ENCODE measurements at regions not wholly inside any gene's neighbourhood (a gene's known extent, or its start where the extent isn't known, plus 50 kb on each side); places are given as distances from the start of the nearest gene placed in this dataset.
"Not testable (repeated sequence)": the region's sequence is repeated elsewhere in the genome, so short reads cannot be mapped to it uniquely, and the experiment has no call there.

DNA sequence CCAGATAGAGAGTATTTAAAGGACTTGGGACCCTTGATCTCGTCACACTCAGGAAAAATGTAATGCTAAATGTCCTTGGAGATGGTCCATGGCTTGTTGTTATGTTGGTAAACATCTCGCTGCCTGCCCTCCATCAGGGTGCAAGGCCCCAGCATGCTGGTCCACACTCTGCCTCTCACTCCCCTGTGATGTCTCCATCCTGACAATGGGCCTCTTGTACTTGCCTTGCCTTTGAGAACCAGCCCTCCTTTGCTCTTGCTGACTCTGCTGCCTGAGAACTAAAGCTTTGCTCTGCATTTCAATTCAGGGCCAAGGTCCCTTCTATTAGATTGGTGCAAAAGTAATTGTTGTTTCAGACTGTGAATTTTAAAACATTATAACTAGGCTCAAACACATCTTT, 131.0 kb upstream of the LMNTD1 start:
- no peak for DNase-seq (ENCODE audit: low read depth)

DNA sequence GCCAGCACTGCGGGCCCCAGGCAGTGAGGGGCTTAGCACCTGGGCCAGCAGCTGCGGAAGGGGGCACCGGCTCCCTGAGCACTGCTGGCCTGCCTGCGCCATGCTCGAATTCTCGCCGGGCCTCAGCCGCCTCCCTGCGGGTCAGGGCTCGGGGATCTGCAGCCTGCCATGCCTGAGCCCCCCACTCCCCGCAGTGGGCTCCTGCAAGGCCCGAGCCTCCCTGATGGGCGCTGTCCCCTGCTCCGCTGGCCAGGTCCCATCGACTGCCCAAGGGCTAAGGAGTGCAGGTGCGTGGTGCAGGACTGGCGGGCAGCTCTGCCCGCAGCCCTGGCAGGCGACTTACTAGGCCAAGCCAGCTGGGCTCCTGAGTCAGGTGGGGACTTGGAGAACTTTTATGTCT, 133.3 kb upstream of the LMNTD1 start:
- DNase-seq (ENCODE audit: low read depth) = no peak

DNA sequence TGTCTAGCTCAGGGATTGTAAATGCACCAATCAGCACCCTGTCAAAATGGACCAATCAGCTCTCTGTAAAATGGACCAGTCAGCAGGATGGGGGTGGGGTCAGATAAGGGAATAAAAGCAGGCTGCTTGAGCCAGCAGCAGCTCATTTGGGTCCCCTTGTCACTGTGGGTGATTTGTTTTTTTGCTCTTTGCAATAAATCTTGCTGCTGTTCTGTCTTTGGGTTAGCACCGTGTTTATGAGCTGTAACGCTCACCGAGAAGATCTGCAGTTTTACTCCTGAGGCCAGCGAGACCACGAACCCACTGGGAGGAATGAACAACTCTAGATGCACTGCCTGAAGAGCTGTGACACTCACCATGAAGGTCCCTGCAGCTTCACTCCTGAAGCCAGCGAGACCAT, 134.1 kb upstream of the LMNTD1 start:
- DNase-seq (ENCODE audit: low read depth) = no peak

DNA sequence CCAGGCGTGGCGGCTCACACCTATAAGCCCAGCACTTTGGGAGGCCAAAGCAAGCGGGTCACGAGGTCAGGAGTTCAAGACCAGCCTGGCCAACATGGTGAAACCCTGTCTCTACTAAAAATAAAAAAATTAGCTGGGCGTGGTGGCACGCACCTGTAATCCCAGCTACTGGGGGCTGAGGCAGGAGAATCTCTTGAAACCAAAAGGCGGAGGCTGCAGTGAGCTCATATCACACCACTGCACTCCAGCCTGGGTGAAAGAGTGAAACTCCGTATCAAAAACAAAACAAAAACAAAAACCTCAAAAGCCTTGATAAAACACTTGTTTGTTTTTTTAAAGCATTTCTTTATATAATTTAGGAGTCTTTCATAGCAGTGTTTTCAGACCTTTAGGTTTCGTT, 135.8 kb upstream of the LMNTD1 start:
- not testable (repeated sequence) for DNase-seq (ENCODE audit: low read depth)

DNA sequence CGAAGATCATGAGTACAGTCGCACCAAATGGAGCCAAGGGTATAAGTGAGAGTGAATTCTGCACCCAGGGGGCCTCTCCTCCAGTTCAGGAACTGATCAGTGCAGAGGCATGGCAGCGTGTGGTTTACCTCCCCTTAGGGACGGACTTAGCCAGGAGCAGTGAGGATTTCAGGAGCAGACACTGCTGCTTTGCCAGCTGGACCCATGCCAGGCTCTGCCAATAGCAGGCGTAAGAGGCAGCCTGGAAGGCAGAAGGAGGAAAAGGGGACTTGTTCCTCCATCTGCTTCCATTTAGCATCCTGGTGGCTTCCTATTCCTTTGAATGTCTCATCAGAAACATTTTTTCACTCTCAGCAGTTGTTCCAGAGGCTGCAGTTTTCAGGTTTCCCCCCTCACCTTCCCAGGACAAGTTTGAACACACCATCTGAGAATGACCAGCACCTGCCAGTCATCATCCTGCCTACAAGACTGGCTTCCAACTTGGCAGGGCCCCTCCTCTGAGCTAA, 137.0 kb upstream of the LMNTD1 start:
- no peak for DNase-seq (ENCODE audit: low read depth)

DNA sequence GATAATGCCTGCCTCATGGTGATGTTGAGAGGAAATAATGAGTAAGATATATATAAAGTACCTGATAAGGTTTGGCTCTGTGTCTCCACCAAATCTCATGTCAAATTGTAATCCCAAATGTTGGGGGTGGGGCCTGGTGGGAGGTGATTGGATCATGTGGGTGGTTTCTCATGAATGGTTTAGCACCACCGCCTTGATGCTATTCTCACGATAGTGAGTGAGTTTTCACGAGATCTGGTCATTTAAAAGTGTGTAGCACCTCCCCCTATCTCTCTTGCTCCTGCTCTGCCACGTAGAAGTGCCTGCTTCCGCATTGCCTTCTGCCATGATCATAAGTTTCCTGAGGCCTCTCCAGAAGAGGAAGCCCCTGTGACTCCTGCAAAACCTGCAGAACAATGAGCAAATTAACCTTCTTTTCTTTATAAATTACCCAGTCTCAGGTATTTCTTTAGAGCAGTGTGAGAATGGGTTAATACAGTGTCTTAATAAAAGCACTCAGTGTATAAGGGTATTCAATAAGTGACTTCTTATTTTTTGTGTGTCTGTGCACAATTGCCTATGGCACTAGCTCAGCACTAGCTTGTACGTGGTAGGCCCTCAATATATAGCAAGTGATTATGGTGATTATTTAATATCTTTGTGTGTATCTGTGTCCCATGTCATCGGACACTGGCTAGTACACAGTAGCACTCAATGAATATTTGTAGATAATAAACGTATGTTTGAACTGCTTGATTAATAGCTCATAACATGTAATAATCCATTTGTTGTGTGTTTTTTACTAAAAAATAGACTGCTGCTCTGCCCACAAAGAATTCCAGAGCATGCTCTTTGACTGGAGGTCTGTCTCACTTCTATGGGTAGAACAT, 138.1 kb upstream of the LMNTD1 start:
- DNase-seq (ENCODE audit: low read depth) = no peak

DNA sequence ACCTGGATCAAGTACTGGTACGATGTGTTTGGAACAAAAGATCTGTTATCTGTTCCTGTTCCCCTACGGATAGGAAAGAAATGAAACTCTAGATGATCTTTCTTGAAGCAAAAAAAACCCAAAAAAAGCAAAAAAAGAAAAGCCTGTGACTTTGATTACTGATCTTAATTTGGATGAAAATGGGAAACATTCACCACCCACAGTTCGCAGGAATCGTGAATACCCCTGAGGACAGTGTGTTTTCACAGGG, 138.7 kb upstream of the LMNTD1 start:
- DNase-seq (ENCODE audit: low read depth) = no peak

DNA sequence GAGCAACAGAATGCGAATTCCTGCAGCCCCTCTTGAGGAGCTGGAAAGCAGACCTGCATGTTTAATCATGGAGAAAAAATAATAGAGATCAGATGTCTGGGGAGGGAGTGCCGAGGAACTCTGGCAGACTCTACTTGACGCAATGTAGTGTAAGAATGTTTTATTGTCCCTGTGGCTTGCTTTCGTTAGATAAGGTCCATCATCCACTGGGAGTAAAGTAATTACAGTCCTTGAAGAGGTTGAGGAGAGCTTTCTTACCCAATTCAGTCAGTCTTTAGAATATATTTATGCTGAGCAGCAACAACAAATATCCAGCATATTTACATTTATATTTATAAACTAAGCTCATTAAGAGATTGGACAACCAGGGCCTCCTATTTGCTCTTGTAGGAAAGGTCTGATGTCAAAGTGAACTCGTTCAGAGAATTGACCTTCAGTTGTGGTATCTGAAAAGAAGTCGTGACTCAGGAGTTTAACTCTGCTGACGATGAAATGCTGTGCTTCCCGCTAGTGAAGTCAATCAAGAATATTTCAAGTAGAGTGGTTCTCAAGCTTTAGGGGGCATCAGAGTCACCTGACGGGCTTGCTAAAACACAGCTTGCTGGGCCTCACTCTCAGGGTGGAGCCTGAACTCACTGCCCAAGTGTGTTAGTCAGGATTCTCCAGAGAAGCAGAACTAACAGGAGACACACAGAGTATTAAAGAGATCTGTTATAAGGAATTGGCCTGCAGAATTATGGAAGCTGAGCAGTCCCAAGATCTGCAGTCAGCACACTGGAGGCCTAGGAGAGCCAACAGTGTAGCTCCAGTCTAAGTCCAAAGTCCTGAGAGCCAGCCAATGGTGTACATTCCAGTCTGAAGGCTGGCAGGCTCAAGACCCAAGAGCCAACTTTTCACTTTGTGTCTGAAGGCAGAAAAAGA, 139.3 kb upstream of the LMNTD1 start:
- DNase-seq (ENCODE audit: low read depth) = peak; percentile 47

DNA sequence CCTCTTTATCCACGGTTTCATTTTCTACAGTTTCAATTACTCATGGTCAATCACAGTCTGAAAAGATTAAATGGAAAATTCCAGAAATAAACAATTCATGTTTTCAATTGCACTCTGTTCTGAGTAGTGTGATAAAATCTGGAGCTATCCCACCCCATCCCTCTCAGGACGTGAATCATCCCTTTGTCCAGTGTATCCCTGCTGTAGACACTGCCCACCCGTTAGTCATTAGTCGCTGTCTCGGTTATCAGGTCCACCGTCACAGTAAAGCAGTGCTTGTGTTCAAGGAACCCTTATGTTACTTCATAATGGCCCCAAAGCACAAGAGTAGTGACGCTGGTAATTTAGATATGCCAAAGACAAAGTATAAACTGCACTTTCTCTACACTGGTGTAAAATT, 141.0 kb upstream of the LMNTD1 start:
- peak; percentile 53 for DNase-seq (ENCODE audit: low read depth)

DNA sequence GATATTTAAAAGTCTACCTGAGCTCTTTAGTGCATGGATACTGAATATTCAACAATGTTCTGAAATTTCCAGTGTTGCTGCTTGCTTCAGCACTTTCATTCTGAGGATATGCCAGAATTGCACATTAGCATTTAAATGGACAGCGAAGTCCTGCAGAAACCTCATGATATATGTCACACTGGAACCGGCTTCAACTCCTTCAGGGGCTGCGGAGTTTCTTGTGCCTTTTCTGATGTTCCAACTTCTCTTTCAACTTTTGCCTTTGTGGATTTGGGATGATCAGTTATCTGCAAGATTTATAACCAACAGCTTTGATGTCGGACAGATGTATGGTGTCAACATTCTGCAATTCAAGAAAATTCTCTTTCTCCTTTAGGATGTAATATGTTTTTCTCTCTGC, 142.5 kb upstream of the LMNTD1 start:
- DNase-seq (ENCODE audit: low read depth) = no peak

DNA sequence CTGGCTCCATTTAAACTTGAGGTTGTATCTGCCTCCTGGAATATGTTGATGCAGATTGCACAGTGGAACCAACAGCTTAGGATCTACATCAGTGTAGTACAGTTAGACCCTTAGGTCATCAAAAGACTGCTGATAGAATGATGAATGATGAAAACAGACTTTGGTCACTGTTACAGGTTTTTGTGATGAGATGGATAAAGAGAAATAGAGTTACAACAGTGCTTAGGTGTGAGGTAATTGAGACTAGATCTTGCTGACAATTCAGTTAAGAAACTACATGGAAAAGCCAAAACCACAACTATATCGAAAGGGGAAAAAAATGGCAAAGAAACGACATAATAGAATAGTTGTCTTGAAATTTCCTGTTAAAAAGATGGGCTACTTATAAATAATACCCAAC, 145.7 kb upstream of the LMNTD1 start:
- no peak for DNase-seq (ENCODE audit: low read depth)

DNA sequence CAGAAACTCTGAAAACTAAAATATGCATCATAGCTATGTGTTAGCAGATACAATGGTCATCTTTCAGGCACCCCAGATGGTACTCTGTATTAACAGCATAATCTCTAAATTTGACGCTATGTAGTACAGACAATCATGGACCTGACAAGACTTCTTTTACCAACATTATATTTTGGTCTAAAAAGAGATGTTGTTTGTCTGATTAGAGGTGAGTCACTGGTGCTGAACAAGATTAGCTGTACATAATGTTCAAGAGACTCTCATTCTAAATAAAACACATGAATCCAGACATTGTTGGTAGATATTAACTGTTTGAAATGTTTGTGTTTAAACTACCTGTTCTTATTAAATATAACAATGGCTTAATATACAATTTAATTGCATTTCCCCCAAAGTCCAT, 146.4 kb upstream of the LMNTD1 start:
- DNase-seq (ENCODE audit: low read depth) = no peak

DNA sequence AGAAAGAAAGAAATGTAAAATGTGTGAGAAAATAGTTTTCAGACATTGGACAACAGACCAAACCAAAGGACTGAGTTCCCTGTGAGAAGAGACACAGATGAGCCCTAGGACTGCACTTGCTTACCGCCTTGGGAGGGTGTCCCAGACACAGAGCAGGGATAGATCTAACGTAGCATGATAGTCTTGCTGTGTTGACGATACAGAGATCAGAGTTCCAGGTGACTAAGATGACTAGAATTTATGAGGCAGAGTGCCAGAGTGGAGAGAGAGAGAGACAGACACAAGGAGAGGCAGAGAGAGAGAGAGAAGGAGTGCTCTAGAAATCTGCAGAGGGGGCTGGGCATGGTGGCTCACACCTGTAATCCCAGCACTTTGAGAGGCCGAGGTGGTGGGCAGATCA, 148.2 kb upstream of the LMNTD1 start:
- DNase-seq (ENCODE audit: low read depth) = no peak

DNA sequence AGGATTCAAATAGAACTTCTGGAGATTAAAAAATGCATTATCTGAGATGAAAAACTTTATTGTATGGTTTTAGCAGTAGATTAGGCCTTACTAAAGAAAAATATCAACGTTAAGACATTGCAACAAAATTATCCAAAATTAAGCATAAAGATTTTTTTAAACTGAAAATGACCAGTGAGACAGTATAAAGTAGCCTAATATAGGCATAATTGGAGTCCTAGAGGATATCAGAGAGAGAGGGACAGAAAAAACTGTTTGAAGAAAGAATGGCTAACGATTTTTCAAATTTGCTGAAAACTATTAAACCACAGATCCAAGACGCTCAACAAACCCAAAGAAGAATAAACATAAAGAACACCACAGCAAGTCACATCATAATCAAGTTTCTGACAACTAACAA, 149.5 kb upstream of the LMNTD1 start:
- no peak for DNase-seq (ENCODE audit: low read depth)

DNA sequence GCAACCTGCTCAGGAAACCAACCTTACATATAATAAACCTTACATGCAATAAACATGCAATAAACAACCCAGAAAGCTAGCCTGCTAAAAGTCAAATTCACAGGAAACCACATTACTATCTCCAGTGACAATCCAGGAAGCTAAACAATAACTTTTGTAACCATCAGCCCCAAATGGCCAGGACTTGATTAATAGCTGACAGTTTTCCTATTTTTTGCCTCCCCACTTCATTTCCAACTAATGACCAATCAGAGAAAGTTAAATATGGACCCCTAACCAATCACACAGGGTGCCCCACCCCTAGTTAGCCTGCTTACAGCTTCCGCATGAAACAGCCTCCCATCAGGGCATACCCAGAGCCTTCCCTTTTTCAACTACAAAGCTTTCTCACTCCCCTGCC, 152.2 kb upstream of the LMNTD1 start:
- no peak for DNase-seq (ENCODE audit: low read depth)

DNA sequence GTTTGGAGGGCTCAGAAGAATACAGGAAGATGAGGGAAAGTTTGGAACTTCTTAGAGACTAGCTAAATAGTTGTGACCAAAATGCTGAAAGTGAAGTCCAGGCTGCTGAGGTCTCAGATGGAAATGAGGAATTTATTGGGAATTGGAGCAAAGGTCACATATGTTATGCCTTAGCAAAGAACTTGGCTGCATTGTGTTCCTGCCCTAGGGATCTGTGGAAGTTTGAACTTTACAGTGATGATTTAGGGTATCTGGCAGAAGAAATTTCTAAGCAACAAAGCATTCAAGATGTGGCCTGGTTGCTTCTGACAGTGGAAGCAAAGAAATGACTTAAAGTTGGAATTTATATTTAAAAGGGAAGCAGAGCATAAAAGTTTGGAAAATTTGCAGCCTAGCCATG, 153.6 kb upstream of the LMNTD1 start:
- DNase-seq (ENCODE audit: low read depth) = peak; percentile 64

DNA sequence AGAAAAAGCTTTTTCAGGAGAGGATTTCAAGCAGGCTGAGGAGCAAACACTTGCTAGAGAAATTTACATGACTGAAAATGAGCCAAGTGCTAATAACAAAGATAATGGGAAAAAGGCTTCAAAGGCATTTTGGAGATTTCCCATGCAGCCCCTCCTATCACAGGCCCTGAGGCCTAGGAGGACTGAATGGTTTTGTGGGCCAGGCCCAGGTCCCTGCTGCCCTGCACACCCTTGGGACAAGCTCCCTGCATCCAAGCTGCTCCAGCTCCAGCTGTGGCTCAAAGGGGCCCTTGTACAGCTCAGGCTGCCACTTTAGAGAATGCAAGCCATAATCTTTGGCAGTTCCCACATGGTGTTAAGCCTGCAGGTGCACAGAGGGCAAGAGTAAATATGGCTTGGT, 154.0 kb upstream of the LMNTD1 start:
- no peak for DNase-seq (ENCODE audit: low read depth)

DNA sequence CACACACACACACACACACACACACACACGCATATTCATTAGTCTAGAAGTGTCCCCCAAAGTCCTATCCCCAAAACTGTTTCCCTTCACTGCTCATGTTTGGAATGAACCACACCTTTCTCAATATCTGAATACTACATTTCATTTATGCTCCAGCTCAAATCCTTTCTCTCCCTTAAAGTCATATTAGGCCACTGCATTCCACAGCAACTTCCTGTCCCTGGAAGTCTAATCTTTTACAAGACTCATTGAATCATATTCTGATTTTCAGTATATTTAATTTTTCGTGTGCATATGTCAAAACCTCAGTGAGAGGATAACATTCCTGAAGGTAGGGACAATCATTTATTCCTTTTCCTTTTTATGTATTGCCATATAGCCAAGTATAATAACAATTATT, 155.6 kb upstream of the LMNTD1 start:
- no peak for DNase-seq (ENCODE audit: low read depth)

DNA sequence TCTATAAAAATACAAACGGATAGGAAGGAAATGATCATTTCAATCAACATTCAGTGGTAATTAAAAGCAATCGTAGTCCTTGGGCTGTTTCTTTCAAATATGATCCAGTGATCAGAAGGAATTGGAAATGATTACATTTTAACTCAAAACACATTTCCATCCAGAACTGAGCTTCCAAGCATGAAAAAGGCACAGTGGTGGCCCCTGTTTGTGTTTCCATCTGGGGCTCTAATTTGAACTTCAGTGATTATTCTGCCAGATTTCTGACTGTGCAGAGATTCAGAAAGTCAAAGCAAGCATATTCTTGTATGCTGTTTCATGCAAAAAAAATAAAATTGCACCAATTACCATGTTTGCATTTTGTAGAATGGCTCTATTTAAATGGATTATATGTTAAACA, 157.0 kb upstream of the LMNTD1 start:
- no peak for DNase-seq (ENCODE audit: low read depth)

DNA sequence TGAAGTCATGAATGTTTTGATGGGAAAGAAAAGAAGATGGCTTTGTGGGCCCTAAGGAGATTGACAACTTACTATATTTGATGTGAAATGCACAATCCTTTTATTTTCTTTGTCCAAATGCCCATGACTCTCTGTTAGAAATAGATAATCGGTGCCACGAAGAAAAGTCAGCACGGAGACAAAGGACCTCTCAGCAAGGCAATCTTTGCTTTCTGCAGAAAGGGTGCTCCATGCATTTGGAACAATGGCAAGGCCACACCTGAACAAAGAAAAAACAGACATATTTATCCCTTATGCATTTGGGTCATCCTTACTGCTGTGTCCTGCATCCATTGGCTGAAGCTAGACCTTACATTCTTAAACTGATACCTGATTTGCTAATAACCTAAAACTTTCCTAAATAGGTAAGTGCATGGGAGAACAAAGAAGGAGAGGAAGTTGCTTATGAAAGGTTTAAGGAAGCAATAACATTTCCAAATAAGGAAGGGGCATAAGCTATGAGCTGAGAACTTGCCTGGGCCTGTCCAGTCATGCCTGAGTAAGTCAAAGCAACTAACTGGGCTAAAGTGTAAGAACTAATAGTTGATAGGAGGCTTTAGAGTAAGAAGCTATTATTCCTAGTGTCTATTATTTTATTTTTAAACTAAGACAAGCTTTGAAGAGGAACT, 158.0 kb upstream of the LMNTD1 start:
- not testable (repeated sequence) for DNase-seq (ENCODE audit: low read depth)

DNA sequence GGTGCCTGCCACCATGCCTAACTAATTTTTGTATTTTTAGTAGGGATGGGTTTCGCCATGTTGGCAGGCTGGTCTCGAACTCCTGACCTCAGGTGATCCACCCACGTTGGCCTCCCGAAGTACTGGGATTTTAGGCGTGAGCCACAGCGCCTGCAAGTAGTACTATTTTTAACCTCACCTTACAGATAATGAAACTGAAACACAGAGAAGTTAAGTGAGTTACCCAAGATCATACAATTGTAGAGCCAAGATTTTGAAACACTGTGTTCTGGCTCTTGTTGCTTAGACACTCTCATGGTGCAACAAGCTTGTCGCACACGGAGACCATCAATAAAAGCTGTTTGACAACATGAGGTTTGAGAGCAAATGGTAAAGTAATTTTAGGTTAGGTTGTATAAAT, 159.1 kb upstream of the LMNTD1 start:
- no peak for DNase-seq (ENCODE audit: low read depth)

DNA sequence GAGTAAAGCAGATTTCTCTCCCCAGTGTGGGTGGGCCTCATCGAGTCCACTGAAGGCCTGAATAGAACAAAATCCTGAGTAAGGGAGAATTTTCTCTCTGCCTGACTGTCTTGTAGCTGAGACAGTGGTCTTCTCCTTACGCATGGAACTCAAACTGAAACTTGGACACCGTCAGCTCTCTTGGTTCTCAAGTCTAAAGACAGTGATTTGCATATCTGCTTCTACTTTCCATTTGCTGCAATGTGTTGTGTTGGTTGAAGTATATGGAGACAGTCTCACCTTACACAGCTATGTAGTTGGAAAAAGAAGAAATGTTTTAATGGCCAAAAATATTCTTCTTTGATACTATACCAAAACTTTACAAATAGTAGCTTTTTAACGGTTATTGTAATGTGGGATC, 160.2 kb upstream of the LMNTD1 start:
- no peak for DNase-seq (ENCODE audit: low read depth)

Data from GM04503 (cell line).